ENCODE measurements at regions not wholly inside any gene's neighbourhood (a gene's known extent, or its start where the extent isn't known, plus 50 kb on each side); places are given as distances from the start of the nearest gene placed in this dataset.

GRCh38 chr3:20326541-20326940 is 140.5 kb upstream of the SGO1 start:
- DNase-seq: no peak
- Histone ChIP-seq H3K36me3 (ENCODE audit: control insufficient read depth, insufficient read depth, low read length) (no peaks in the 10 kb centered on the region), H3K4ac (ENCODE audit: low read depth, low read length) (no peak overlapping the region), H3K4me2 (ENCODE audit: low read depth, low read length) (no peak overlapping the region), H3K9me3 (ENCODE audit: control insufficient read depth, insufficient read depth, low read length) (peaks cover 2% of the 10 kb centered on the region; the same call in 1 of the 2 replicates), H3K27me3 (ENCODE audit: control insufficient read depth, insufficient read depth, low read length) (no peaks in the 10 kb centered on the region), H4K20me1 (ENCODE audit: insufficient read depth, low read length) (no peaks in the 10 kb centered on the region), H2AK5ac (ENCODE audit: low read depth, low read length) (no peak overlapping the region), H2BK5ac (ENCODE audit: low read depth, low read length, poor library complexity, severe bottlenecking) (no peak overlapping the region), H3K79me1 (ENCODE audit: low read depth in 1 of 2, low read length in 2 of 2) (no peaks in the 10 kb centered on the region), H2AFZ (replicated peaks; ENCODE audit: low read length, poor library complexity) (no peak overlapping the region), H3K23ac (ENCODE audit: low read depth, low read length) (no peak overlapping the region), H3K18ac (ENCODE audit: low read depth, low read length) (no peak overlapping the region), H2BK20ac (ENCODE audit: low read depth, low read length) (no peak overlapping the region), H2BK120ac (ENCODE audit: low read depth, low read length) (no peak overlapping the region), H3K56ac (ENCODE audit: extremely low read depth, insufficient read depth, low read length) (no peak overlapping the region), H4K91ac (ENCODE audit: insufficient read depth, low read depth, low read length) (no peak overlapping the region), H2AK9ac (replicated peaks; ENCODE audit: low read depth, low read length, poor library complexity) (no peak overlapping the region), H3K14ac (replicated peaks; ENCODE audit: low read depth, low read length) (no peak overlapping the region), H2BK15ac (ENCODE audit: low read depth, low read length) (no peak overlapping the region), H4K8ac (ENCODE audit: low read depth in 2 of 2, low read length in 2 of 2) (no peak overlapping the region), H4K5ac (ENCODE audit: low read depth, low read length) (no peak overlapping the region), H3K9me1 (ENCODE audit: insufficient read depth, low read length) (no peaks in the 10 kb centered on the region), H3K9ac (ENCODE audit: low read depth, low read length) (no peak overlapping the region), H3K4me1 (ENCODE audit: control insufficient read depth, insufficient read depth, low read length) (no peaks in the 10 kb centered on the region), H3K27ac (ENCODE audit: insufficient read depth, low read length) (no peak overlapping the region), H3K4me3 (ENCODE audit: insufficient read depth, low read depth, low read length) (no peak overlapping the region)
- CTCF ChIA-PET: interaction anchor here (0.6 kb wide), 1 partner anchor 352 kb away, joined by 5 read pairs; no protein-coding TSS in a partner anchor
- no peak for ATAC-seq (ENCODE audit: low read depth)
- intact Hi-C loops (cut with micrococcal nuclease): no loop called here
- dilution Hi-C loops (cut with HindIII; ENCODE audit: low sequenced_read_pairs, unreplicated experiment): no loop called here
- POLR2A ChIA-PET (ENCODE audit: unreplicated experiment): no interaction called here
- BruUV-seq (replicated peaks): no TSS peak
- no CpG with 5 or more reads among the region's 1 CpG for WGBS, 2 experiments (ENCODE audit: extremely low coverage in 2 of 2, insufficient read length in 1 of 2)
- in situ Hi-C loops (cut with MboI; ENCODE audit: low sequenced_read_pairs): loop anchor here (25.0 kb wide), 3 partner anchors 1161 to 1786 kb away; no protein-coding TSS in a partner anchor
- no peak for TF ChIP-seq CHD1 (IDR thresholded peaks at IDR 0.05; ENCODE audit: low read depth, low read length)
- TF ChIP-seq BHLHE40 (IDR thresholded peaks at IDR 0.05; ENCODE audit: low read depth, low read length): no peak
- no peak for TF ChIP-seq MAZ (IDR thresholded peaks at IDR 0.05; ENCODE audit: borderline replicate concordance, low read depth, low read length)
- TF ChIP-seq RFX5 (IDR thresholded peaks at IDR 0.05; ENCODE audit: low read depth, low read length): no peak
- no peak for TF ChIP-seq CEBPB (IDR thresholded peaks at IDR 0.05; ENCODE audit: low read depth, low read length)
- no peak for TF ChIP-seq USF2 (IDR thresholded peaks at IDR 0.05; ENCODE audit: low read depth, low read length)
- no peak for TF ChIP-seq CTCF (conservative IDR thresholded peaks at IDR 0.05; ENCODE audit: low read depth, low read length)
- TF ChIP-seq SMC3 (IDR thresholded peaks at IDR 0.05; ENCODE audit: low read depth, low read length): no peak
- TF ChIP-seq NFE2L2 (IDR thresholded peaks at IDR 0.05; ENCODE audit: low read depth, low read length): no peak
- TF ChIP-seq MXI1 (IDR thresholded peaks at IDR 0.05; ENCODE audit: borderline replicate concordance, low read depth, low read length): no peak
- no peak for TF ChIP-seq RCOR1 (IDR thresholded peaks at IDR 0.05; ENCODE audit: insufficient replicate concordance, low read length)
- no peak for TF ChIP-seq MAFK (IDR thresholded peaks at IDR 0.05; ENCODE audit: low read depth, low read length)
- TF ChIP-seq FOS (IDR thresholded peaks at IDR 0.05; ENCODE audit: low read depth, low read length): no peak
- no peak for TF ChIP-seq ELK1 (IDR thresholded peaks at IDR 0.05; ENCODE audit: borderline replicate concordance, low read depth, low read length)
- TF ChIP-seq POLR2A (IDR thresholded peaks at IDR 0.05; ENCODE audit: low read depth, low read length): no peak
- TF ChIP-seq RAD21 (IDR thresholded peaks at IDR 0.05; ENCODE audit: low read length): no peak
